Endothelial cell (in vitro differentiated cells): ENCODE measurements at regions not wholly inside any gene's neighbourhood (a gene's known extent, or its start where the extent isn't known, plus 50 kb on each side); places are given as distances from the start of the nearest gene placed in this dataset.

Experiments
- DNase-seq: peaks from one replicate; pipeline ENCODE4 v3.0.0; 2021; ENCODE audit warnings: low spot score
- H3K27ac Mint-ChIP-seq: one replicate; pipeline ENCODE4 v1.8.0; 2021; ENCODE audit warnings: mixed read lengths, inconsistent platforms; ENCODE audit not compliant: unreplicated experiment
- H3K27me3 Mint-ChIP-seq: one replicate; pipeline ENCODE4 v1.8.0; 2021; ENCODE audit warnings: mild to moderate bottlenecking, moderate library complexity, mixed read lengths, inconsistent platforms; ENCODE audit not compliant: unreplicated experiment
- H3K36me3 Mint-ChIP-seq: one replicate; pipeline ENCODE4 v1.8.0; 2021; ENCODE audit warnings: mild to moderate bottlenecking, low read depth, mixed read lengths, inconsistent platforms; ENCODE audit not compliant: unreplicated experiment
- H3K4me1 Mint-ChIP-seq: one replicate; pipeline ENCODE4 v1.8.0; 2021; ENCODE audit warnings: mild to moderate bottlenecking, mixed read lengths, inconsistent platforms; ENCODE audit not compliant: unreplicated experiment
- H3K4me3 Mint-ChIP-seq: one replicate; pipeline ENCODE4 v1.8.0; 2021; ENCODE audit warnings: mild to moderate bottlenecking, mixed read lengths, inconsistent platforms; ENCODE audit not compliant: unreplicated experiment
- H3K9me3 Mint-ChIP-seq: one replicate; pipeline ENCODE4 v1.8.0; 2021; ENCODE audit warnings: mixed read lengths, inconsistent platforms; ENCODE audit not compliant: unreplicated experiment
- CTCF ChIP-seq: fragments of 200-600 bp; sonication (generic); IDR thresholded peaks from one replicate; pipeline ENCODE4 v1.5.0; 2021; ENCODE audit warnings: antibody characterized with exemption; ENCODE audit not compliant: unreplicated experiment

DNA sequence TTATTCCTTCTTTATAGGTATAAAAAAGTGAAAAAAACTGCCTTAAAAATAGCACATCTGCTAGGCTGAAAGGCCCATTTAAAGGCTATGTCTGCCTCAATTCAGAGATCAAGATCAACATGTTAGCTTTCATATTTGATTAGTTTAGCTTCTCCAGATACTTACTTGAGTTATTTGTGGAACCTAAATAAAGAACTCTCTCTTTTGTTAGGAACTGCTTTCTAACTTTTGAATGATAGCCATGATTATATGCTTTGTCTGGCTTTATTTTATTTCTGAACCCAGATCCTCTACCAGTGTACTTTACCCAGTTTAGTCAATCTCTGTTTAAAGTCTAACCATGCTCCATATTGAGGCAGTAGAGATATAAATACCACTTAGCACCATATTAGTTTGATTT is 515.5 kb upstream of the SEMA3D start:
- no peak for TF ChIP-seq CTCF
- Mint-ChIP-seq H3K36me3 (no peaks in the 10 kb centered on the region), H3K4me1 (no peaks in the 10 kb centered on the region), H3K4me3 (no peak overlapping the region), H3K27me3 (peaks cover 3% of the 10 kb centered on the region), H3K9me3 (no peaks in the 10 kb centered on the region), H3K27ac (no peak overlapping the region)
- no peak for DNase-seq

DNA sequence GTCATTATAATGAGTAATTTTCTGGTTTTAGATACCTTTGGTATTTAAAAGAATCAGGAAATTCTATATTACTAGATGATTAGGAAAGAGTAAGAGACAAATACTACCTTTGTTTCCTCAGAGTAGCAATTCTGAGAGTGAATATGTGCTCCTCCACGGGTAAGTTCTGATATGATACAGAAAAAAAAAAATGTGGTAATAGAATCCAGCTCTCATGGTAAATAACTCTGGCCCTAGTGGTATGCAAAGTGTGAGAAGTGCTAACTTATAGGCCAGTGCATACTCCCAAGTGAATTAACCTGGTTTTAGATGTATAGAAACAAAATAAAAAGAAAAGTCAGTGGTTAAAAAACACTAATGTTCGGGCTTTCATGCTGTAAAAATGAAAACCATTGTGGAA is 512.6 kb upstream of the SEMA3D start:
- H3K4me3 Mint-ChIP-seq: no peak overlapping the region
- H3K27ac Mint-ChIP-seq: no peak overlapping the region

DNA sequence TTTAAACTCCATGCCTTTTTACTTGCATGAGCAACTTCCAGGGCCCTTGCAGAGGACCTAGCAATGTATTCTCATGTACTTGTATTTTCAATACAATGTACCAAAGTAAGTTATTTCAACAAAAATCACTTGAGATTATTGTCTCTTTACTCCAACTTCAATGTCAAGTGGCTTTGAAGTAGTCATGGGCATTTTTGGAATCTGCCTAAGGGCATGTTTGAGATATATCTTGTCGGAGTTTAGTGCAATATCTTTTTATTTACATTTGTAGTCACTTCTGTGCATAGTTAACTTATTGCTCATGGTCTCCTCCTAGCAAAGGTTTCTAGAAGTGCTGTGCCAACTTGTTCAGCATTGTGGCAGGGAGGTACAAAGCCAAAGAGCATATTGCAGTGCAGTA is 508.7 kb upstream of the SEMA3D start:
- TF ChIP-seq CTCF: no peak
- H3K27me3 Mint-ChIP-seq: no peaks in the 10 kb centered on the region
- no peak overlapping the region for H3K27ac Mint-ChIP-seq
- H3K36me3 Mint-ChIP-seq: no peaks in the 10 kb centered on the region
- no peaks in the 10 kb centered on the region for H3K4me1 Mint-ChIP-seq
- DNase-seq: no peak
- no peaks in the 10 kb centered on the region for H3K9me3 Mint-ChIP-seq
- H3K4me3 Mint-ChIP-seq: no peak overlapping the region

More for the DNA sequence above, 512.6 kb upstream of the SEMA3D start:
- TF ChIP-seq CTCF: no peak
- no peaks in the 10 kb centered on the region for H3K27me3 Mint-ChIP-seq
- no peaks in the 10 kb centered on the region for H3K36me3 Mint-ChIP-seq
- DNase-seq: no peak
- H3K4me1 Mint-ChIP-seq: no peaks in the 10 kb centered on the region
- no peaks in the 10 kb centered on the region for H3K9me3 Mint-ChIP-seq

- Mint-ChIP-seq H3K4me1 (no peaks in the 10 kb centered on the region), H3K27ac (no peak overlapping the region), H3K27me3 (no peaks in the 10 kb centered on the region), H3K4me3 (no peak overlapping the region), H3K9me3 (no peaks in the 10 kb centered on the region), H3K36me3 (no peaks in the 10 kb centered on the region)
- DNase-seq: no peak
- no peak for TF ChIP-seq CTCF
These were observed 508.2 kb upstream of the SEMA3D start for GRCh38 chr7:85695041-85695440.

- H3K36me3 Mint-ChIP-seq: no peaks in the 10 kb centered on the region
- H3K9me3 Mint-ChIP-seq: no peaks in the 10 kb centered on the region
- H3K27ac Mint-ChIP-seq: no peak overlapping the region
- DNase-seq: no peak
- no peaks in the 10 kb centered on the region for H3K4me1 Mint-ChIP-seq
- H3K27me3 Mint-ChIP-seq: no peaks in the 10 kb centered on the region
- no peak for TF ChIP-seq CTCF
- no peak overlapping the region for H3K4me3 Mint-ChIP-seq
These were observed 506.5 kb upstream of the SEMA3D start for GRCh38 chr7:85693326-85693725.
